Astrocyte (in vitro differentiated cells and primary cell): ENCODE measurements at regions not wholly inside any gene's neighbourhood (a gene's known extent, or its start where the extent isn't known, plus 50 kb on each side); places are given as distances from the start of the nearest gene placed in this dataset.

Source experiments
- DNase-seq: peaks from one replicate; pipeline ENCODE4 v3.0.0-alpha.2; 2010; ENCODE audit warnings: low read depth
- FAIRE-seq: peaks from 2 replicates; lab custom pipeline; 2011; peaks lifted over from hg19 to GRCh38; lab: Jason Lieb, UNC
- H2AFZ ChIP-seq: 2 replicates; pipeline ENCODE4 v1.6.0; 2012; ENCODE audit warnings: low read depth, low read length, inconsistent platforms
- H3K27ac ChIP-seq: 2 replicates; pipeline ENCODE4 v1.5.1; 2011; ENCODE audit warnings: low read depth, low read length, inconsistent platforms
- H3K27me3 ChIP-seq: 2 replicates; pipeline ENCODE4 v1.6.0; 2011; ENCODE audit warnings: low read length, inconsistent platforms; ENCODE audit not compliant: insufficient read depth
- H3K36me3 ChIP-seq: 2 replicates; pipeline ENCODE4 v1.5.1; 2011; ENCODE audit warnings: low read length, inconsistent platforms; ENCODE audit not compliant: insufficient read depth
- H3K4me1 ChIP-seq: 2 replicates; pipeline ENCODE4 v1.5.1; 2011; ENCODE audit warnings: low read length, inconsistent platforms; ENCODE audit not compliant: insufficient read depth
- H3K4me2 ChIP-seq: 2 replicates; pipeline ENCODE4 v1.6.0; 2012; ENCODE audit warnings: low read length, inconsistent platforms
- H3K4me3 ChIP-seq: 2 replicates; pipeline ENCODE4 v1.5.1; 2011; ENCODE audit warnings: low read depth, mild to moderate bottlenecking, low read length, inconsistent platforms; ENCODE audit not compliant: insufficient read depth
- H3K79me2 ChIP-seq: 2 replicates; pipeline ENCODE4 v1.6.0; 2012; ENCODE audit warnings: mild to moderate bottlenecking, low read length, inconsistent platforms; ENCODE audit not compliant: insufficient read depth
- H3K9ac ChIP-seq: 2 replicates; pipeline ENCODE4 v1.6.0; 2012; ENCODE audit warnings: mild to moderate bottlenecking, low read length, inconsistent platforms
- H3K9me3 ChIP-seq: 2 replicates; pipeline ENCODE4 v1.5.1; 2012; ENCODE audit warnings: low read depth, mild to moderate bottlenecking, low read length, inconsistent platforms; ENCODE audit not compliant: insufficient read depth
- H4K20me1 ChIP-seq: 2 replicates; pipeline ENCODE4 v1.6.0; 2012; ENCODE audit warnings: low read length, inconsistent platforms; ENCODE audit not compliant: insufficient read depth
- H3K27ac Mint-ChIP-seq: one replicate; pipeline ENCODE4 v1.8.0; 2021; ENCODE audit warnings: mild to moderate bottlenecking, mixed read lengths; ENCODE audit not compliant: unreplicated experiment
- H3K27me3 Mint-ChIP-seq: one replicate; pipeline ENCODE4 v1.8.0; 2021; ENCODE audit warnings: low read depth, mixed read lengths; ENCODE audit not compliant: unreplicated experiment
- H3K36me3 Mint-ChIP-seq: one replicate; pipeline ENCODE4 v1.8.0; 2021; ENCODE audit warnings: low read depth, mixed read lengths; ENCODE audit not compliant: unreplicated experiment
- H3K4me1 Mint-ChIP-seq: one replicate; pipeline ENCODE4 v1.8.0; 2021; ENCODE audit warnings: low read depth, mixed read lengths; ENCODE audit not compliant: unreplicated experiment
- H3K4me3 Mint-ChIP-seq: one replicate; pipeline ENCODE4 v1.8.0; 2021; ENCODE audit warnings: mild to moderate bottlenecking, moderate library complexity, mixed read lengths; ENCODE audit not compliant: unreplicated experiment
- H3K9me3 Mint-ChIP-seq: one replicate; pipeline ENCODE4 v1.8.0; 2021; ENCODE audit warnings: mild to moderate bottlenecking, mixed read lengths; ENCODE audit not compliant: unreplicated experiment
- EZH2 ChIP-seq: IDR thresholded peaks from 2 replicates; pipeline ENCODE4 v1.6.1; 2012; ENCODE audit warnings: mild to moderate bottlenecking, low read length, inconsistent platforms; ENCODE audit not compliant: insufficient read depth
- TF ChIP-seq, protein P1 (sequence below): IDR thresholded peaks from 2 replicates; pipeline ENCODE4 v1.5.1; 2011; ENCODE audit warnings: low read depth, mild to moderate bottlenecking, inconsistent platforms, low read length, moderate library complexity; ENCODE audit not compliant: insufficient read depth

DNA sequence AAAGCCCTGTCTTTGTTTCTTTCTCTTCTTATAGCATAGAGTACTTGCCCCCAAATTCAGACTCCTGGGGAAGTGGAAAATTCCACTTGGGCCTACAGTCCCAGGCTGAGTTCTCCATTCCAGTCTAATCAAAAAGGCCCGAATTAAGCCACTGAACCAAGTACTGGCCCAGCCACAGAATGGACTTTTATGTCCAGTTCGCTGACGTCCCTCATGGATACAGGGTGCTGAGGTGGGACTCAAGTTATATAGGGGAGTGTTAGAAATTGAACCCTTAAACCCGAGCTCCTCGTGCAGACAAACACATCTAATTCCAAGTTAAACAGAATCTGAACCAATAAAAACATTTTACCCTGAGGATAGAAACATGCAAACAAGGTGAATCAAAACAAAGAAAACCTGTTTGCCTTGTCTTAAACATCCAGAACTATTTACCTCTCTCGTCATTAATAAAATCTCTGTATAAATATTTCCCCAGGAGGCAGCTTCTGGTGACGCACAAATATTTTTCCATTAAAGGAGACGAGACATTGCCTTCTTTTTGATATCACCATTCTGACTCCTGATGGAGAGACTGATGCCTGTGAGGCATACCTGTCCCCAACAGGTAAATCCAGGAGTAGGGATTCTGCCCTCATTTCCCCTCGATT lies 136.8 kb upstream of the ARL4C start:
- peak overlapping the region; percentile 37 for H3K27ac Mint-ChIP-seq
- Histone ChIP-seq H3K36me3 (no peaks in the 10 kb centered on the region), H4K20me1 (no peaks in the 10 kb centered on the region), H3K4me1 (peaks cover 24% of the 10 kb centered on the region), H3K79me2 (no peaks in the 10 kb centered on the region), H3K4me2 (peak overlapping the region; percentile 63), H3K4me3 (no peak overlapping the region), H3K27ac (peak overlapping the region; percentile 60), H3K9me3 (no peaks in the 10 kb centered on the region), H3K27me3 (no peaks in the 10 kb centered on the region), H2AFZ (no peak overlapping the region), H3K9ac (peak overlapping the region; percentile 63)
- DNase-seq: no peak
- H3K27me3 Mint-ChIP-seq: no peaks in the 10 kb centered on the region
- H3K4me1 Mint-ChIP-seq: peaks cover 31% of the 10 kb centered on the region
- no peak for FAIRE-seq
- H3K36me3 Mint-ChIP-seq: peaks cover 1% of the 10 kb centered on the region
- H3K4me3 Mint-ChIP-seq: no peak overlapping the region
- TF ChIP-seq, protein P1, sequence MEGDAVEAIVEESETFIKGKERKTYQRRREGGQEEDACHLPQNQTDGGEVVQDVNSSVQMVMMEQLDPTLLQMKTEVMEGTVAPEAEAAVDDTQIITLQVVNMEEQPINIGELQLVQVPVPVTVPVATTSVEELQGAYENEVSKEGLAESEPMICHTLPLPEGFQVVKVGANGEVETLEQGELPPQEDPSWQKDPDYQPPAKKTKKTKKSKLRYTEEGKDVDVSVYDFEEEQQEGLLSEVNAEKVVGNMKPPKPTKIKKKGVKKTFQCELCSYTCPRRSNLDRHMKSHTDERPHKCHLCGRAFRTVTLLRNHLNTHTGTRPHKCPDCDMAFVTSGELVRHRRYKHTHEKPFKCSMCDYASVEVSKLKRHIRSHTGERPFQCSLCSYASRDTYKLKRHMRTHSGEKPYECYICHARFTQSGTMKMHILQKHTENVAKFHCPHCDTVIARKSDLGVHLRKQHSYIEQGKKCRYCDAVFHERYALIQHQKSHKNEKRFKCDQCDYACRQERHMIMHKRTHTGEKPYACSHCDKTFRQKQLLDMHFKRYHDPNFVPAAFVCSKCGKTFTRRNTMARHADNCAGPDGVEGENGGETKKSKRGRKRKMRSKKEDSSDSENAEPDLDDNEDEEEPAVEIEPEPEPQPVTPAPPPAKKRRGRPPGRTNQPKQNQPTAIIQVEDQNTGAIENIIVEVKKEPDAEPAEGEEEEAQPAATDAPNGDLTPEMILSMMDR: no peak
- no peak for TF ChIP-seq EZH2
- H3K9me3 Mint-ChIP-seq: peaks cover 7% of the 10 kb centered on the region

DNA sequence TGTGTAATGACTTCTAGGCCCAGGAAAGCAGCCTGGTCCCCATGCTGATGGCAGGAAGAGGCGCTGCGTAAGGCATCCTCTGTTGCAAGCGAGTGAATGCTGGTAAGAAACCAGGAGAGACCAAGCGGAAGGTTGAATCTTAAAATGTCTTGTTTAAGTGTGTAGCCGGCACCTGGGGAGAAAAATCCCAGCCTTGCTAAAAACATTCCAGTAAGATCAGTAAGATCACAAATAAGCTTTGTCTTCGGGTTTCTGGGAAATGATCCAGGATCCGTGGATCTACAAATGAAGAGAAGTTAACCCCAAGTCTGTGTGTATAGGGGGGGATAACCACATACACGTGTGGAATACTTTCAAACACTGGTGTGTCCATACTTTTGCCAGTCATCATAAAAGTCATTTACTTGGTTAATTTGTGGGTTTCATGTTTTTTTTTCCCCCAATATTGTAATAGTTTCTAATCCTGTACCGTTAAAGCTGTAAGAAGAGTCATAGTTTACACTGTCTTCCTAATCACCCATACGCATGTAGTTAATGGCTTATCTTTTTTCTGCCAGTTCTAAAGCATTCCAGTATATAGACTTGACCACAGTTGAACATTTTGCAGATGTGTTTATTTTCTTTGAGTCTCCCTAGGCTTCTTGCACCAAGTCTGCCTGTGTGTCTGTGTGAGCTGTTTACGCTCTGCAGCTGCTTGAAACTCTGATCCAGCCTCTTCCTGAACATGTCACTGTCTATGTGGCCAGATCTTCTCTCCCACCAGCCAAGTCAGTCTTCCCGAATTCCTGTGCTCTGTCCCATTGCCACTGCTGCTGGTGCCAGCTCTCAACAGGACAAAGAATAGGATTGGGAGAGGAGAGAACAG lies 135.9 kb upstream of the ARL4C start:
- Histone ChIP-seq H4K20me1 (no peaks in the 10 kb centered on the region), H3K27me3 (no peaks in the 10 kb centered on the region), H2AFZ (no peak overlapping the region), H3K4me2 (peak overlapping the region; percentile 63), H3K79me2 (no peaks in the 10 kb centered on the region), H3K4me1 (peaks cover 24% of the 10 kb centered on the region), H3K27ac (peak overlapping the region; percentile 60), H3K9me3 (no peaks in the 10 kb centered on the region), H3K9ac (peak overlapping the region; percentile 63), H3K4me3 (no peak overlapping the region), H3K36me3 (no peaks in the 10 kb centered on the region)
- Mint-ChIP-seq H3K4me3 (no peak overlapping the region), H3K9me3 (peaks cover 7% of the 10 kb centered on the region), H3K36me3 (peaks cover 1% of the 10 kb centered on the region), H3K27me3 (no peaks in the 10 kb centered on the region), H3K4me1 (peaks cover 31% of the 10 kb centered on the region), H3K27ac (peak overlapping the region; percentile 81)
- FAIRE-seq: peak; percentile 85
- DNase-seq: peak; percentile 100
- TF ChIP-seq, protein P1: no peak
- no peak for TF ChIP-seq EZH2
